Dendritic cell treated with granulocyte-macrophage colony-stimulating factor and Interleukin-4, amounts not matched to agents 40 ng/mL and 50 ng/mL, for 4 days (primary cell): ENCODE measurements at regions not wholly inside any gene's neighbourhood (a gene's known extent, or its start where the extent isn't known, plus 50 kb on each side); places are given as distances from the start of the nearest gene placed in this dataset.
"Not testable (repeated sequence)": the region's sequence is repeated elsewhere in the genome, so short reads cannot be mapped to it uniquely, and the experiment has no call there.

Experiments
- H3K27ac Mint-ChIP-seq: one replicate; pipeline ENCODE4 v1.8.0; 2022; ENCODE audit warnings: mild to moderate bottlenecking, mixed read lengths
- H3K27me3 Mint-ChIP-seq: one replicate; pipeline ENCODE4 v1.8.0; 2022; ENCODE audit warnings: mild to moderate bottlenecking, mixed read lengths
- H3K36me3 Mint-ChIP-seq: one replicate; pipeline ENCODE4 v1.8.0; 2022; ENCODE audit warnings: low read depth, mixed read lengths
- H3K4me1 Mint-ChIP-seq: one replicate; pipeline ENCODE4 v1.8.0; 2022; ENCODE audit warnings: low read depth, mixed read lengths
- H3K4me3 Mint-ChIP-seq: one replicate; pipeline ENCODE4 v1.8.0; 2022; ENCODE audit warnings: mild to moderate bottlenecking, moderate library complexity, mixed read lengths
- H3K9me3 Mint-ChIP-seq: one replicate; pipeline ENCODE4 v1.8.0; 2022; ENCODE audit warnings: mixed read lengths
- intact Hi-C: fragments of 100-400 bp; cut with micrococcal nuclease; formaldehyde crosslinking; loops from one replicate; pipeline ENCODE4 v1.15.0; 2022

DNA sequence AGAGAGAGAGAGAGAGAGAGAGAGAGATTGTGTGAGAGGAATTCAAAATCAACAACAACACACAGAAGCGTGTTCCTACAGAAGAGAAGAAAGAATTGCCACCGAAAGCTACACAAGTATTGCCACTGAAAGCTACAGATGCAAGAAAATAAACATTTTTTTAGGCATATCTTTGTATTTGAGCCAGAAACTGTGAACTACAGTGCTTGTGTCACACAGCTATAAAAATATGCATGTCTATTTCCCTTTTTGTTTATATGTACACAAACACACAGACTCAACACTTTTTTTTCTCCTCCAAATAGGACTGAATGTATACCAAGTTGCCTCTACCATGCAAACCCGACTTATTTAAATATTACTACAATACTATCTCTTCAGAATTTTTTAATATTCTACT lies 290.4 kb downstream of the SLITRK5 start:
- no peak overlapping the region for H3K27ac Mint-ChIP-seq
- no peaks in the 10 kb centered on the region for H3K36me3 Mint-ChIP-seq
- intact Hi-C loops, result no loop called here
- no peaks in the 10 kb centered on the region for H3K27me3 Mint-ChIP-seq
- H3K4me1 Mint-ChIP-seq, result no peaks in the 10 kb centered on the region
- no peaks in the 10 kb centered on the region for H3K9me3 Mint-ChIP-seq
- no peak overlapping the region for H3K4me3 Mint-ChIP-seq

DNA sequence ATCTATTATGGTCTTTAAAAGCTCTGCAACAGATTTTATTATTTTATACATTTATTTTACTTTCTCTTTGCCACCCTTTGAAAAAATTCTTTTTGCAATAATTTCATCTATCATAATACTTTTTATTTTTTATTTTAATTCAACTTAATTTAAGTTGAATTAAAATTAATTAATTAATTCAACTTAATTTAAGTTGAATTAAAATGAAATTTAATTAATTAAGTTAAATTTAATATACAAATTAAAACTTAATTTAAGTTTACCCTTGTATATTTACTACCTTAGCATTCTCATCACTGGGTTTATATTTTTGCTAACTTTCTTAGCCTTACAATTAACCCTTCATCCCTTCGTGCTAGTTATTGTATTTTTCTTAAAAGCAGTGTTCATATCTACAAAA lies 301.4 kb downstream of the SLITRK5 start:
- intact Hi-C loops, result no loop called here
- Mint-ChIP-seq H3K4me1 (no peaks in the 10 kb centered on the region), H3K27ac (no peak overlapping the region), H3K4me3 (no peak overlapping the region), H3K36me3 (no peaks in the 10 kb centered on the region), H3K27me3 (no peaks in the 10 kb centered on the region), H3K9me3 (peaks cover 22% of the 10 kb centered on the region)

DNA sequence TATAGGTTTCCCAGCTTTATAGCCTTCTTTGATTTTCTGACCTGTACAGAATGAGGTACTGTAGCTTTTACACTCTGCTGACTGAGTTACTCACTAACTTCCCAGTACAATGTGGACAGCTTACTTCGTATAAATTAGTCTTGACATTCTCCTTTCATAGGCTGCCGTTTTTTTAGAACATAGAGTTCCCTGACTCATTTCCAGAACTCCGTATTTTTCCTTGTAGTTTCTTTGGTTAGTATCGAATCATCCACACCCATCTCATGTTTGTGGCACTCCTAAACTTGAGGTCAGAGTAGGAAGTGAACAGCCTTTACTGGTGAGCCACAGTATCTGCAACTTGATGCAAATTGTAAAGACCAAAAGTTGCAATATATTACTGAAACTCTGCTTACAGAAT lies 303.9 kb downstream of the SLITRK5 start:
- H3K27ac Mint-ChIP-seq, result no peak overlapping the region
- H3K27me3 Mint-ChIP-seq, result no peaks in the 10 kb centered on the region
- H3K4me1 Mint-ChIP-seq, result no peaks in the 10 kb centered on the region
- intact Hi-C loops, result no loop called here
- H3K9me3 Mint-ChIP-seq, result peaks cover 22% of the 10 kb centered on the region
- H3K4me3 Mint-ChIP-seq, result no peak overlapping the region
- no peaks in the 10 kb centered on the region for H3K36me3 Mint-ChIP-seq

DNA sequence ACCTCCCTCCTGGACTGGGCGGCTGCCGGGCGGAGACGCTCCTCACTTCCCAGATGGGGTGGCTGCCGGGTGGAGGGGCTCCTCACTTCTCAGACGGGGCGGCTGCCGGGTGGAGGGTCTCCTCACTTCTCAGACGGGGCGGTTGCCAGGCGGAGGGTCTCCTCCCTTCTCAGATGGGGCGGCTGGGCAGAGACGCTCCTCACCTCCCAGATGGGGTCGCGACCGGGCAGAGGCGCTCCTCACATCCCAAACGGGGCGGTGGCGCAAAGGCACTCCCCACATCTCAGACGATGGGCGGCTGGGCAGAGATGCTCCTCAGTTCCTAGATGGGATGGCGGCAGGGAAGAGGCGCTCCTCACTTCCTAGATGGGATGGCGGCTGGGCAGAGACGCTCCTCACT lies 305.5 kb downstream of the SLITRK5 start:
- H3K4me1 Mint-ChIP-seq, H3K27ac Mint-ChIP-seq, intact Hi-C loops, H3K4me3 Mint-ChIP-seq, H3K27me3 Mint-ChIP-seq, H3K36me3 Mint-ChIP-seq: not testable (repeated sequence)
- H3K9me3 Mint-ChIP-seq, result peaks cover 22% of the 10 kb centered on the region

GRCh38 chr13:87981416-87981815 lies 310.2 kb downstream of the SLITRK5 start:
- Mint-ChIP-seq H3K4me1 (no peaks in the 10 kb centered on the region), H3K27me3 (no peaks in the 10 kb centered on the region), H3K27ac (no peak overlapping the region), H3K36me3 (no peaks in the 10 kb centered on the region), H3K9me3 (peaks cover 6% of the 10 kb centered on the region), H3K4me3 (no peak overlapping the region)
- intact Hi-C loops, result no loop called here

DNA sequence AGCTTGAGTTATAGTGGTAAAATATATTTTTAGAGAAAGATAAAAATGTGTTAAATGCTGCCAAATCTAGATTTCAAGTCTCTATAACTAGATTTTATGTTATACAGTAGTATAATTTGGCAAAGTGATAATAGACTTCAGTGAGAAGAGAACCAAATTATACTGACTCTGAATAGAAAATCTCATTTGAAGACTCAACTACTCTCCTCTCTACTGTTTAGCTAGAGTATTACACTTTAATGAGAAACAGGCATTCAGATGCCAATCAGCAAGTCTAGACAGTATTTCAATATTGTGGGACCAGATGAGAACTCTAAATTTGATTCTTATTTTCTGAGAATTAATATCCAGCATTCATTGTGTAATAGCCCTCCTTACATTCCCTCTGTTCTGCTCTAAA lies 311.2 kb downstream of the SLITRK5 start:
- peaks cover 6% of the 10 kb centered on the region for H3K9me3 Mint-ChIP-seq
- no peaks in the 10 kb centered on the region for H3K36me3 Mint-ChIP-seq
- intact Hi-C loops, result no loop called here
- H3K4me3 Mint-ChIP-seq, result no peak overlapping the region
- no peaks in the 10 kb centered on the region for H3K4me1 Mint-ChIP-seq
- H3K27me3 Mint-ChIP-seq, result no peaks in the 10 kb centered on the region
- H3K27ac Mint-ChIP-seq, result no peak overlapping the region

DNA sequence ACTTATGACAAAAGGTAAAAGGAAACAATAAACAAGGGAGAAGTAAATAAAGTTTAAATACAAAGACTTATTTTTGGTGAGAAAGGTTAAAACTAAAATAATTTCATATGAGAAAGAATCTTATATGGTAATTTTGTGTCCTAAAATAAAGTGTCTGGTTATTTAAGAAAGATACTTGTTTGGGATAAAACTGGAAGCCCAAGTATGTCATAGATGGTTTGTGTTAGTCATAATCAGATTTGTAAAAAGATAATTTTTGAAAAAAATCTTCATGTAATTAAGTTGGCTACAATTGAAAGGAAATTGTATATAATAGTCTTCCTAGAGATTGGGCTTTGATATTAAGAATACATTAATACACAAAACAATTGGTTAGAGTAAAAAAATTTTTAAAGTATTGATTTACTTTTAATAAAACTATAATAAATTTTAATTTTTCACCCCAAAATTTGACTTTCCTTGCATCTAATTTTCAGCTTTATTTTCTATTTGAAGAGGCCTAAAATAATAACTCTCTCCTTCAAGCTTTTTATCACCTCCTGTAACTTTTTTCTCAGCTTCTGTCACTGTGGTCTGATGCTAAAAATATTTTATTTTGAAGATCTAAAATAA lies 315.6 kb downstream of the SLITRK5 start:
- intact Hi-C loops, result no loop called here

GRCh38 chr13:87998081-87998480 lies 326.9 kb downstream of the SLITRK5 start:
- intact Hi-C loops, result no loop called here
- Mint-ChIP-seq H3K4me1 (no peaks in the 10 kb centered on the region), H3K9me3 (peaks cover 31% of the 10 kb centered on the region), H3K27me3 (no peaks in the 10 kb centered on the region), H3K4me3 (no peak overlapping the region), H3K27ac (no peak overlapping the region), H3K36me3 (no peaks in the 10 kb centered on the region)

More for the DNA sequence above, 315.6 kb downstream of the SLITRK5 start:
- H3K4me1 Mint-ChIP-seq, result no peaks in the 10 kb centered on the region
- no peak overlapping the region for H3K4me3 Mint-ChIP-seq
- H3K36me3 Mint-ChIP-seq, result no peaks in the 10 kb centered on the region
- no peak overlapping the region for H3K27ac Mint-ChIP-seq
- H3K9me3 Mint-ChIP-seq, result peaks cover 16% of the 10 kb centered on the region
- H3K27me3 Mint-ChIP-seq, result no peaks in the 10 kb centered on the region

DNA sequence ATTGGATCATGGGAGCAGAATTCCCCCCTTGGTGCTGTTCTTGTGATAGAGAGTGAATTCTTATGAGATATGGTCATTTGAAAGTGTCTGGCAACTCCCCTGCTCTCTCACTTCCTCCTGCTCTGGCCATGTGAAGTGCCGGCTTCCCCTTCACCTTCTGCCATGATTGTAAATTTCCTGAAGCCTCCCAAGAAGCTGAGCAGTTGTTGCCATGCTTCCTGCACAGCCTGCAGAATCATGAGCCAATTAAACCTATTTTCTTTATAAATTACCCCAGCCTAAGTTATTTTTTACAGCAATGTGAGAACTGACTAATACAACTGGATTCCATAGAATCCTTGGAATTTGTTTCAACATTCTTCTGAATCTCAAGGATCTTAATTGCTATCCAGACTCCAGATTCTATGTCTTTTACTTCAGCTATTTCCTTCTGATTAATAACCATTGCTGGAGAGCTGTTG lies 328.1 kb downstream of the SLITRK5 start:
- Mint-ChIP-seq H3K36me3 (no peaks in the 10 kb centered on the region), H3K4me3 (no peak overlapping the region), H3K27ac (no peak overlapping the region), H3K27me3 (no peaks in the 10 kb centered on the region), H3K9me3 (peaks cover 31% of the 10 kb centered on the region), H3K4me1 (no peaks in the 10 kb centered on the region)
- intact Hi-C loops, result no loop called here

- peaks cover 31% of the 10 kb centered on the region for H3K9me3 Mint-ChIP-seq
- no peaks in the 10 kb centered on the region for H3K4me1 Mint-ChIP-seq
- H3K27ac Mint-ChIP-seq, result no peak overlapping the region
- H3K36me3 Mint-ChIP-seq, result no peaks in the 10 kb centered on the region
- no peak overlapping the region for H3K4me3 Mint-ChIP-seq
- H3K27me3 Mint-ChIP-seq, result no peaks in the 10 kb centered on the region
- intact Hi-C loops, result no loop called here
Measured at GRCh38 chr13:87999788-88000187, 328.6 kb downstream of the SLITRK5 start.

DNA sequence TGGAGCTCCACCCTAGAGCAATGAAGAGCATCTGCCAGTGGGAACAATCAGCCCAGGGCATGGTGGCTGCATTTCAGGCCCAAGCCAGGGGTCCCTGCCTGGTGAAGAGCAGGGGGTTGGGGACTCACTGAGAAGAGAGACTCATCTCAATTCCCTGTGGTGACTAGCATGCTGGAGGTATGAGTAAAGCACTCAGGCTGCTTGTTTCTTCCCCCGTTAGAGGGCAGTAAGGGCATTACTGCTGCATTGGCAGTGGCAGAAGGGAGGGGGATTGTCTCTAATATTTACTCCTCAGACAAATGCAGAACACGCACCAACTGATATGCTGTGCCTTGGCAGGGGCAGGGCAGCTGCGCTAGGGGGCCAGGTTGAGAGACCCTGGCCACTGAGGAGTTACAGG lies 329.1 kb downstream of the SLITRK5 start:
- peaks cover 31% of the 10 kb centered on the region for H3K9me3 Mint-ChIP-seq
- no peak overlapping the region for H3K4me3 Mint-ChIP-seq
- no peaks in the 10 kb centered on the region for H3K4me1 Mint-ChIP-seq
- H3K36me3 Mint-ChIP-seq, result no peaks in the 10 kb centered on the region
- intact Hi-C loops, result no loop called here
- no peak overlapping the region for H3K27ac Mint-ChIP-seq
- H3K27me3 Mint-ChIP-seq, result no peaks in the 10 kb centered on the region

- H3K4me1 Mint-ChIP-seq, result no peaks in the 10 kb centered on the region
- no peak overlapping the region for H3K4me3 Mint-ChIP-seq
- H3K27ac Mint-ChIP-seq, result no peak overlapping the region
- H3K27me3 Mint-ChIP-seq, result no peaks in the 10 kb centered on the region
- intact Hi-C loops, result no loop called here
- peaks cover 31% of the 10 kb centered on the region for H3K9me3 Mint-ChIP-seq
- H3K36me3 Mint-ChIP-seq, result no peaks in the 10 kb centered on the region
Measured at GRCh38 chr13:88000787-88001186, 329.6 kb downstream of the SLITRK5 start.

DNA sequence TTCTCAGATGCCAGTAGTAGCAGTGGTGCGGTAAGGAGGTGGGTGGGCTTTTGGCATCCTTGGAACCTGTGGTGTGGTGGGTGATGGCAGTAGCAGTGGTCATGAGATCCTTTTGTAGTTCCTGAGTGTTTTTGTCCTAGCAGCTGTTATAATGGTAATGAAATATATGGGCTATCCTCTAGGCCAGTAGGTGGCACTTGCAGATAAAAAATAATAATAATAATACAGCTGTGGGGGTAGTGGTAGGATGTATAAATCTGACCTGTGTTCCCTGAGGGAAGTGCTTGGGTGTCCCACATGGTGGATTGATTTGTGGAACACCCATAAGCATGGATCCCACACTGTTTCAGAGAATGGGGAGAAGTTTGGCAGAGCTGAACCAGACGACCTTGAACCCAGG lies 334.0 kb downstream of the SLITRK5 start:
- Mint-ChIP-seq H3K9me3 (peaks cover 17% of the 10 kb centered on the region), H3K4me3 (no peak overlapping the region), H3K27me3 (no peaks in the 10 kb centered on the region), H3K4me1 (no peaks in the 10 kb centered on the region), H3K36me3 (no peaks in the 10 kb centered on the region), H3K27ac (no peak overlapping the region)
- intact Hi-C loops, result no loop called here

DNA sequence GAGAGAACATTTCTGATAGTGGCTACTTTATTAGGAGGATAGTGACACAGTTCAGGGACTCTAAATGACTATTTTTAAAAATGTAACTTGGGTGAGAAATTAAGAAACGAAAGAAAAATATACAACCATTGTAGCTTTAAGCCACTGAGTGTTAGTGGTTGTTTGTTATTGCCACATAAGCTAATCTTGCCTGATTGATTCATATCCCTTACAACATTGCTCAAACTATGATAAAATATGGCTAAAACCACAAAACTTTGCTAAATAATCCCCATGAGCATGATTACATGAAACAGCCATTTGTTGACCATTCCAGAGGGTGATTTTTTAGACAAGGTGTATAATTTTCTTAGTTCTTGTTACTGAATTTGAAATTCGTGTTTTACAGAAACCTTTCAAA lies 343.4 kb downstream of the SLITRK5 start:
- intact Hi-C loops, result no loop called here
- H3K27ac Mint-ChIP-seq, result no peak overlapping the region
- peaks cover 15% of the 10 kb centered on the region for H3K4me1 Mint-ChIP-seq
- no peaks in the 10 kb centered on the region for H3K27me3 Mint-ChIP-seq
- no peak overlapping the region for H3K4me3 Mint-ChIP-seq
- peaks cover 8% of the 10 kb centered on the region for H3K36me3 Mint-ChIP-seq
- H3K9me3 Mint-ChIP-seq, result peaks cover 73% of the 10 kb centered on the region

DNA sequence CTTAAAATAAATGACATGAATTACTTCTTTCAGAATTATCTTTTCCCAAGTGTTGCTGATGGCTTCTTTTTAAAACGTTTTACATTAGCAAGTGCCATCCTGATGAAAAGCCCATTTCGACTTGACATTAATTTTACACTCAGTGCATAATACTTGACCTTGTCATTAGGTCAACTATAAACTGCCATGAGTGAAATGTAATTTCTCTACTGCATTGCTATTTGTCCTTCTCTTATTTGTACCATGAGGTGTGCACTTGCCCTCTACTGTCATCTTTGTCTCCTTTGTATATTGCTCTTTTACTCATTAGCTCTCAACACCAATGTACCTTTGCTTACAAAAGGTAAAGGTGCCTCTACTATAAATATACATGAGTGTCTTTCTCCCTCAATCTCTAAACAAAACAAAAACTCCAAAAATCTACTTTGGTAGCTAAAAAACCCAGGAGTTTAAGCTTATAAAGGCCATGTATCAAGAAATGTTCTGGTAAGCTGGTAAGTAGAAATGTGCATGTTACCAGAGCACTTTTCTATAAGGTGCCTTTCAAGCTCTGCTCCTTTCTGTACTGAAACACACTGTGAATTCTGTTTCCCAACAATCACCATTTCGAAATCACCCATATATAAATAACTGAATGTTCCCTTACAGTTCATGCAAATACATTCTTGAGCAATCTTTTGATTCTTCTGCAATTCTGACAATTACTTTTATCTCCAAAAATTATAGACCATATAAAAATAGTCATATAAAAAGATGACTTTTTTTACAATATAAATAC lies 351.4 kb downstream of the SLITRK5 start:
- H3K36me3 Mint-ChIP-seq, result peaks cover 8% of the 10 kb centered on the region
- no peaks in the 10 kb centered on the region for H3K27me3 Mint-ChIP-seq
- no peak overlapping the region for H3K4me3 Mint-ChIP-seq
- peaks cover 7% of the 10 kb centered on the region for H3K4me1 Mint-ChIP-seq
- no peak overlapping the region for H3K27ac Mint-ChIP-seq
- peaks cover 32% of the 10 kb centered on the region for H3K9me3 Mint-ChIP-seq
- intact Hi-C loops, result no loop called here
